Activated T-helper 9 cell treated with anti-CD3 and anti-CD28 coated beads, Interleukin-2, amount 50 U/mL, for 16 hours (primary cell): ENCODE measurements at regions not wholly inside any gene's neighbourhood (a gene's known extent, or its start where the extent isn't known, plus 50 kb on each side); places are given as distances from the start of the nearest gene placed in this dataset.

Experiments
- DNase-seq: peaks from one replicate; pipeline ENCODE4 v3.0.0-alpha.2; 2020; ENCODE audit warnings: low read depth

- no peak for DNase-seq
Measured at GRCh38 chr1:234756857-234757256, 146.9 kb upstream of the IRF2BP2 start.

- no peak for DNase-seq
Measured at GRCh38 chr1:234756066-234756774, 146.2 kb upstream of the IRF2BP2 start.

- DNase-seq: no peak
Measured at GRCh38 chr1:234755449-234755863, 145.5 kb upstream of the IRF2BP2 start.

- DNase-seq: no peak
Measured at GRCh38 chr1:234753979-234754378, 144.0 kb upstream of the IRF2BP2 start.

GRCh38 chr1:234752927-234753326, 142.9 kb upstream of the IRF2BP2 start:
- DNase-seq: no peak

GRCh38 chr1:234751678-234752077, 141.7 kb upstream of the IRF2BP2 start:
- DNase-seq: no peak

- DNase-seq: no peak
Measured at GRCh38 chr1:234750922-234751627, 141.1 kb upstream of the IRF2BP2 start.

- DNase-seq: no peak
Measured at GRCh38 chr1:234748713-234749112, 138.7 kb upstream of the IRF2BP2 start.

GRCh38 chr1:234748066-234748465, 138.1 kb upstream of the IRF2BP2 start:
- no peak for DNase-seq

- no peak for DNase-seq
Measured at GRCh38 chr1:234746798-234747196, 136.8 kb upstream of the IRF2BP2 start.

GRCh38 chr1:234745844-234746797, 136.1 kb upstream of the IRF2BP2 start:
- no peak for DNase-seq

- no peak for DNase-seq
Measured at GRCh38 chr1:234745276-234745675, 135.3 kb upstream of the IRF2BP2 start.

- no peak for DNase-seq
Measured at GRCh38 chr1:234743791-234744611, 134.0 kb upstream of the IRF2BP2 start.

- no peak for DNase-seq
Measured at GRCh38 chr1:234742622-234743021, 132.6 kb upstream of the IRF2BP2 start.

- no peak for DNase-seq
Measured at GRCh38 chr1:234737967-234738314, 128.0 kb upstream of the IRF2BP2 start.

- DNase-seq: no peak
Measured at GRCh38 chr1:234735916-234736315, 125.9 kb upstream of the IRF2BP2 start.

GRCh38 chr1:234735476-234735875, 125.5 kb upstream of the IRF2BP2 start:
- no peak for DNase-seq

- DNase-seq: no peak
Measured at GRCh38 chr1:234734869-234735268, 124.9 kb upstream of the IRF2BP2 start.

- no peak for DNase-seq
Measured at GRCh38 chr1:234734412-234734835, 124.4 kb upstream of the IRF2BP2 start.

- no peak for DNase-seq
Measured at GRCh38 chr1:234733427-234733826, 123.4 kb upstream of the IRF2BP2 start.

GRCh38 chr1:234732671-234733390, 122.9 kb upstream of the IRF2BP2 start:
- no peak for DNase-seq
